ENCODE measurements at regions not wholly inside any gene's neighbourhood (a gene's known extent, or its start where the extent isn't known, plus 50 kb on each side); places are given as distances from the start of the nearest gene placed in this dataset.

DNA sequence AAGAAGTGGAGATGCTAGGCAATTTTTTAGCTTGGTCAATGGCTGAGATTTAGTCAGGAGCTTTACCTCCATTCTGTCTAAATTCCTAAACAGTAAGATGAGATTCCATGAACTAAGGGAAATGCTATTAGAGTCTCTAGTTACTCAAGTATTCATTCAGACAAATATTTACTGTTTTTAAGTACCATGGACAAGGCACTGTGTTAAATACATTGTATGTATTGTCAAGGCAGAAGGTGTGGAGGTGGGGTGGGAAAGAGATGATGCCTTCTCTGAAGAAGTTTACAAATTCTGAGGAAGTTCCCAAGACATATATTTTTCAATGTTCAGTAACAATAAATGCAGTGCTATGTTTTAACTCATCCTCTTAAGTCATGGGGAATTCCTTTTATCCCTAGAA lies 459.9 kb upstream of the NMUR2 start:
- Histone ChIP-seq H3K4me1 (replicated peaks in 1 of 4; ENCODE audit: control insufficient read depth in 3 of 4, insufficient read depth in 4 of 4, low read length in 3 of 4) (no peaks in the 10 kb centered on the region; a peak in 1 of 7 replicates), H4K5ac (ENCODE audit: insufficient read length, low read depth, low read length) (no peak overlapping the region), H3K23me2 (ENCODE audit: low read depth, low read length) (no peaks in the 10 kb centered on the region), H3K9ac (replicated peaks in 1 of 4; ENCODE audit: extremely low read depth in 1 of 4, low read depth in 3 of 4, low read length in 3 of 4) (no peak overlapping the region), H3K79me1 (ENCODE audit: low read depth, low read length) (no peaks in the 10 kb centered on the region), H3K9me3 (ENCODE audit: insufficient read depth in 2 of 2, low read depth in 1 of 2, low read length in 1 of 2) (peaks cover 0 to 3% of the 10 kb centered on the region in 2 experiments; a peak in 1 of 4 replicates), H4K8ac (ENCODE audit: extremely low read depth, insufficient read depth, low read length) (no peak overlapping the region), H3K18ac (ENCODE audit: extremely low read depth, low read length) (no peak overlapping the region), H4K91ac (replicated peaks; ENCODE audit: insufficient read length, low read length) (no peak overlapping the region), H3K27ac (ENCODE audit: low read depth, low read length) (no peak overlapping the region), H3K56ac (replicated peaks; ENCODE audit: insufficient read length, low read depth, low read length) (no peak overlapping the region), H2BK15ac (ENCODE audit: low read length) (no peak overlapping the region), H2BK20ac (ENCODE audit: low read length) (no peak overlapping the region), H3K4me2 (ENCODE audit: insufficient read depth in 1 of 2, low read depth in 2 of 2, low read length in 2 of 2) (no peak overlapping the region), H2AK5ac (ENCODE audit: low read depth, low read length) (no peak overlapping the region), H3K14ac (ENCODE audit: insufficient read length) (no peak overlapping the region), H2BK5ac (ENCODE audit: low read depth, low read length) (no peak overlapping the region), H2BK120ac (replicated peaks; ENCODE audit: low read depth, low read length) (no peak overlapping the region), H3K27me3 (replicated peaks in 1 of 4; ENCODE audit: control insufficient read depth in 3 of 4, extremely low read depth in 1 of 4, insufficient read depth in 3 of 4, low read length in 3 of 4) (no peaks in the 10 kb centered on the region), H3K36me3 (ENCODE audit: control insufficient read depth in 2 of 4, insufficient read depth in 4 of 4, low read length in 3 of 4) (no peaks in the 10 kb centered on the region), H2BK12ac (ENCODE audit: low read depth, low read length) (no peak overlapping the region), H3K79me2 (ENCODE audit: control insufficient read depth in 1 of 2, insufficient read depth in 2 of 2, low read length in 2 of 2) (no peaks in the 10 kb centered on the region), H2AFZ (ENCODE audit: low read length) (no peak overlapping the region), H4K20me1 (replicated peaks in 1 of 2; ENCODE audit: control insufficient read depth in 1 of 2, insufficient read depth in 2 of 2, low read length in 2 of 2) (no peaks in the 10 kb centered on the region), H3K23ac (ENCODE audit: insufficient read length) (no peak overlapping the region), H3K4ac (replicated peaks; ENCODE audit: insufficient read length, low read depth, low read length) (no peak overlapping the region), H3K4me3 (ENCODE audit: extremely low read depth in 1 of 4, insufficient read depth in 2 of 4, low read depth in 3 of 4, low read length in 4 of 4) (no peak overlapping the region)
- DNase-seq (ENCODE audit: low read depth in 1 of 2, low spot score in 2 of 2) (no peak), FAIRE-seq (no peak)
- ChIA-PET CTCF (ENCODE audit: partially characterized antibody) (interaction anchor here (1.4 kb wide), 1 partner anchor 45 kb away, joined by 4 read pairs; no protein-coding TSS in a partner anchor), POLR2A (ENCODE audit: partially characterized antibody) (no interaction called here)
- TF ChIP-seq TAF1 (IDR thresholded peaks at IDR 0.05; ENCODE audit: low read depth, low read length) (no peak), BACH1 (IDR thresholded peaks at IDR 0.05; ENCODE audit: low read length) (no peak), SIRT6 (IDR thresholded peaks at IDR 0.05; ENCODE audit: low read length) (no peak), CBX5 (IDR thresholded peaks at IDR 0.05; ENCODE audit: low read depth, low read length) (no peak), KDM4A (IDR thresholded peaks at IDR 0.05; ENCODE audit: low read depth, low read length, severe bottlenecking) (no peak), YY1 (IDR thresholded peaks at IDR 0.05; ENCODE audit: low read depth, low read length) (no peak), SP2 (IDR thresholded peaks at IDR 0.05; ENCODE audit: low read length) (no peak), JUND (IDR thresholded peaks at IDR 0.05; ENCODE audit: low read length) (no peak), POU5F1 (IDR thresholded peaks at IDR 0.05; ENCODE audit: low read depth, low read length) (no peak), SP4 (IDR thresholded peaks at IDR 0.05; ENCODE audit: low read length) (no peak), CHD1 (IDR thresholded peaks at IDR 0.05; ENCODE audit: low read depth, low read length) (no peak), NANOG (IDR thresholded peaks at IDR 0.05; ENCODE audit: insufficient read depth, low read depth, low read length, poor library complexity, severe bottlenecking) (no peak), CHD2 (IDR thresholded peaks at IDR 0.05; ENCODE audit: low read length) (no peak), ZNF274 (IDR thresholded peaks at IDR 0.05; ENCODE audit: borderline replicate concordance, extremely low read depth, low read length) (no peak), GABPA (IDR thresholded peaks at IDR 0.05; ENCODE audit: borderline replicate concordance, insufficient read depth, low read length) (no peak), EZH2 (IDR thresholded peaks at IDR 0.05; ENCODE audit: low read depth, low read length, severe bottlenecking) (no peak)
- TF ChIP-seq, protein P1, sequence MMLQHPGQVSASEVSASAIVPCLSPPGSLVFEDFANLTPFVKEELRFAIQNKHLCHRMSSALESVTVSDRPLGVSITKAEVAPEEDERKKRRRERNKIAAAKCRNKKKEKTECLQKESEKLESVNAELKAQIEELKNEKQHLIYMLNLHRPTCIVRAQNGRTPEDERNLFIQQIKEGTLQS (IDR thresholded peaks at IDR 0.05; ENCODE audit: insufficient read depth, low read depth, low read length), result no peak
